Breast epithelium (tissue), 3 donors: ENCODE measurements at regions not wholly inside any gene's neighbourhood (a gene's known extent, or its start where the extent isn't known, plus 50 kb on each side); places are given as distances from the start of the nearest gene placed in this dataset.

Experiments
- POLR2A ChIP-seq: fragments of 450-650 bp; IDR thresholded peaks from one replicate; pipeline ENCODE4 v1.6.1; 2016; ENCODE audit warnings: antibody characterized with exemption, mild to moderate bottlenecking, moderate library complexity
- TF ChIP-seq, protein P1 (sequence below), 3 donors: fragments of 450-650 bp; IDR thresholded peaks; one replicate each; pipeline ENCODE4 v1.5.1; 2016 to 2017; ENCODE audit warnings: antibody characterized with exemption in 3 of 3, mild to moderate bottlenecking in 3 of 3, moderate library complexity in 3 of 3

DNA sequence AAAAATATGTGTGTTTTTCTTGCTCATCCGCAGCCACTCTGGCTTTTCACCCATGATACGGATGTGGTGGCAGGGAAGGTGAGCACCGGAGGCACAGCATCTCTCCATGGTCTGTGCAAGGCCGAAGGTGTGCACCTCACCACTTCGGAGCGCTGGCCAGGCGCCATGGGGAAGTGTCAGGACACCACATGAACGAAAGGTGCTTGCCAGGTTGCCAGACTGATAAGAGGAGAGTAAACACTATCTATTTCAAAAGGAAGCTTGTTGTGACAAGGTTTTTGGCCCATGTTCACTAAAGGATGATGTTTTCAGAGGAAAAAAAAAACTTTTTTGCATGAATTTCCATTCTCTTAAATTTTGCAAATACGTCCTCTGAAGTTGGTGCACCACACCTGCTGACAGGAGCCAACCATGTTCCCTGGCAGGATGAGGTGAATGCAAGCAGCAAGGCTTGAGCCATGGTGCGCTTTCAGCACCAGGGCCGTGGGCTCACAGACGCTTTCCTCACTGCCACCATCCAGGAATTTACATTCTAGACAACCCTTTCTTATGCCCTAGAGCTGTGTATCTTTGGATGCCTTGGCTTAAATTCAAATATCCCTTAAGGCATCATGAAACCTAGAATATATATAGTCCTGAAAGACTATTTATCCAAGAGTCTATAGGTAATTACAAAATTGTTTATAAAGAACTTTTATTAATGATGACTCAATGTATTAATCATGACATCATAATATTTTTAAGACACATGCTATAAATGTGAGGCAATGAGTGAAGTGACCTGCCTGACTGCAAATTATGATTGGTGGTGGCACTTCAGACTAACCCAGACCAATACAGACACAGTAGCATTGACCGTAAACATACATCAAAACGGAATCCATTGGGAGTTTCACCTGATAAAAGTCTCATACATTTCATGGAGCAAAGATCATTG lies 234.5 kb downstream of the TFAP2A start:
- TF ChIP-seq, protein P1, sequence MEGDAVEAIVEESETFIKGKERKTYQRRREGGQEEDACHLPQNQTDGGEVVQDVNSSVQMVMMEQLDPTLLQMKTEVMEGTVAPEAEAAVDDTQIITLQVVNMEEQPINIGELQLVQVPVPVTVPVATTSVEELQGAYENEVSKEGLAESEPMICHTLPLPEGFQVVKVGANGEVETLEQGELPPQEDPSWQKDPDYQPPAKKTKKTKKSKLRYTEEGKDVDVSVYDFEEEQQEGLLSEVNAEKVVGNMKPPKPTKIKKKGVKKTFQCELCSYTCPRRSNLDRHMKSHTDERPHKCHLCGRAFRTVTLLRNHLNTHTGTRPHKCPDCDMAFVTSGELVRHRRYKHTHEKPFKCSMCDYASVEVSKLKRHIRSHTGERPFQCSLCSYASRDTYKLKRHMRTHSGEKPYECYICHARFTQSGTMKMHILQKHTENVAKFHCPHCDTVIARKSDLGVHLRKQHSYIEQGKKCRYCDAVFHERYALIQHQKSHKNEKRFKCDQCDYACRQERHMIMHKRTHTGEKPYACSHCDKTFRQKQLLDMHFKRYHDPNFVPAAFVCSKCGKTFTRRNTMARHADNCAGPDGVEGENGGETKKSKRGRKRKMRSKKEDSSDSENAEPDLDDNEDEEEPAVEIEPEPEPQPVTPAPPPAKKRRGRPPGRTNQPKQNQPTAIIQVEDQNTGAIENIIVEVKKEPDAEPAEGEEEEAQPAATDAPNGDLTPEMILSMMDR (IDR thresholded peaks at IDR 0.05): no peak
- TF ChIP-seq POLR2A: no peak
